GM18498 (cell line): ENCODE measurements at regions not wholly inside any gene's neighbourhood (a gene's known extent, or its start where the extent isn't known, plus 50 kb on each side); places are given as distances from the start of the nearest gene placed in this dataset.
"Not testable (repeated sequence)": the region's sequence is repeated elsewhere in the genome, so short reads cannot be mapped to it uniquely, and the experiment has no call there.

Source experiments
- ATAC-seq: cut with Tn5 transposase; IDR thresholded peaks from one replicate; pipeline ENCODE4 v1.9.1; 2021; ENCODE audit warnings: mild to moderate bottlenecking, moderate library complexity; ENCODE audit not compliant: unreplicated experiment

GRCh38 chr2:117339980-117340379 is 474.5 kb upstream of the DDX18 start:
- ATAC-seq: no peak

DNA sequence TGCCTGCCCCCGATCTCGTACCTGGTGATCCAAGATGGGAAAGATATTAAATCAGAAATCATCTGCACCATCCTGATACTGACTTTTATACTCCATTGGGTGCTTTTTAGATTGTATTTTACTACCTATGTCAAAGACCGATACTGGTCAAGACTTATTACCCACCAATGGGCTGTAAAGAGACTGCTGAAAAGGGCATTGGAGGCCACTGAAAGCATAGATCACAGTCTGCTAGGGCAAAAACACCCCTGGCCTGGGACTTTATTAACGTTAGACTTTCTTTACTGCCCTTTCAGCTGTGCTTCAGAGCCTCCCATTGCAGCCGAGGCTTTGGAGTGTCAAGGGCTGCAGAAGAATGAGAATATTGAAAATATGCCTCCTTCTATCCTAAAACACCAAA is 472.8 kb upstream of the DDX18 start:
- ATAC-seq: no peak

GRCh38 chr2:117342415-117342814 is 472.1 kb upstream of the DDX18 start:
- no peak for ATAC-seq

DNA sequence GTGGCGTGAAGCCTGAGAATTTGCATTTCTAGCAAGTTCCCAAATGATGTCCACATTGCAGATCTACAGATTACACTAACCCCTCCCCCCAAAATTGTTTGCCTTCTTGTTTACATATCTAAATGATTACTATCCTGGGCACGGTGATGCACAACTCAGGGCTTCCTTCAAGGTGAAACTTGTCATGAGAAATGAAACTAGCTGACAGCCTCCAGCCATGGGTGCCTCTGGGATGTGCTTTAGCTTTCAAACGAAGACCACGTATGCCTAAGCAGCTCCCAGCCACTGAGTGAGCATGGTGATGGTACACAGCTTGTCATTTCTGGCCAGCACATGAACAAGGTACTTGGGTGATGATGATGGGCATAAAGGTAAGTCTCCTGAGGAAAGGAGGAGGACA is 464.8 kb upstream of the DDX18 start:
- no peak for ATAC-seq

DNA sequence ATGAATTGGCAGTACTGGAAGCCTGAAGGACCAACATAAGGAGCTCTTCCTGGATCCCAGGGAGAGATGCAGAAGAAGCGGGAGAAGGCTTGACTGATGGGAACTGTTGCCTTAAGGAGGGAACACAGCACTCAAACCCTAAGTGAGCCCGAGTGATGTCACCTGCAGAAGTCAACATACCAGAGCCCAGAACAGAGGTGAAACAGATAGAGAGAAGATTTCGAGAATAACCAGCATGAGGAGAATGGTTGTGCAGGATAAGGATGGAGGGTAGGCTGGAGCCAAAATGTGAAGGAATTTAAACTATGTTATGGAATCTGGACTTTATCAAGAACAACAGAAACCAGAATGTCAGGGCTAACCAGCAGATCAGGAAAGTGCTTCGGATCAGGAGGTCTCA is 463.1 kb upstream of the DDX18 start:
- ATAC-seq: no peak

GRCh38 chr2:117359266-117359914 is 455.1 kb upstream of the DDX18 start:
- no peak for ATAC-seq

- ATAC-seq: no peak
Measured at GRCh38 chr2:117360586-117360985, 453.9 kb upstream of the DDX18 start.

GRCh38 chr2:117378653-117379052 is 435.8 kb upstream of the DDX18 start:
- no peak for ATAC-seq

GRCh38 chr2:117379928-117380327 is 434.6 kb upstream of the DDX18 start:
- ATAC-seq: no peak

- not testable (repeated sequence) for ATAC-seq
Measured at GRCh38 chr2:117383997-117384396, 430.5 kb upstream of the DDX18 start.

- no peak for ATAC-seq
Measured at GRCh38 chr2:117396161-117396560, 418.3 kb upstream of the DDX18 start.

GRCh38 chr2:117401582-117401981 is 412.9 kb upstream of the DDX18 start:
- ATAC-seq: no peak

- ATAC-seq: no peak
Measured at GRCh38 chr2:117406443-117406842, 408.0 kb upstream of the DDX18 start.

GRCh38 chr2:117407746-117408145 is 406.7 kb upstream of the DDX18 start:
- no peak for ATAC-seq

DNA sequence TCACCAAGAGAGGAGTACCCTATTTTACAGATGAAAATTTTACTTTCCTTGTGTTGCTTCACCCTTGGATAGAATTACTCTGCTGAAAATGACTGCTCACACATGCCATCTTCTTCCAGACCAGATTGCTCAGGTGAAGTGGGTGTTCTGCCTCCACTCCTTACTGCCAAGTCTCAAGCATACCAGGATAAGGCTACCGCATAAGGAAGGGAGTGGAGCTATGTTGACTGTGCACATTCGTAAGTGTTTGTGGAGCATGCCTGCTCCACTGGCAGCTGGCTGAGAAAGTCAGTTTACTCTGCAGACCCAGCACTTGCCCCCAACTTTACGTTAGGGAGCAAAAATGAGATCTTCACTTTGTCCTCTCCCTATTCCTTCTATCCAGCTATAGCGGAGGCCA is 405.0 kb upstream of the DDX18 start:
- no peak for ATAC-seq

DNA sequence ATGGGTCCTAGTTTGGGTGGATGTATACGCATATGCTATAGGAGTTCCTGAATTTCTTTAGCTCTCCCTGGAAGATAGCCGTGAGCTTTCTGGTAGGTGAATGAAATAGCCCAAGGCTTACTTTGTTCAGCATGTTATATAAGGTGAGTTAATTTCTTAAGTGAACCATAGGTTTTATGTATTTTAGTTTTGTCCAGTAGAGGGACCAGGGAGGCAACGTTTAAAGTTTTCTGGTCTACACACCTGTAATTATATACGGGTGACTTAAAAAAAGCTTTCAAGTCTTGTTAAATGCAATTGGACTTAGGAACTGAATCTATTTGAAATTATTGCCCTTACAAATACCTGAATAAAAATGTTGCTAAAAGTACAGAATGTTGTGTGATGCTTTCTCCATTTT is 402.5 kb upstream of the DDX18 start:
- no peak for ATAC-seq

DNA sequence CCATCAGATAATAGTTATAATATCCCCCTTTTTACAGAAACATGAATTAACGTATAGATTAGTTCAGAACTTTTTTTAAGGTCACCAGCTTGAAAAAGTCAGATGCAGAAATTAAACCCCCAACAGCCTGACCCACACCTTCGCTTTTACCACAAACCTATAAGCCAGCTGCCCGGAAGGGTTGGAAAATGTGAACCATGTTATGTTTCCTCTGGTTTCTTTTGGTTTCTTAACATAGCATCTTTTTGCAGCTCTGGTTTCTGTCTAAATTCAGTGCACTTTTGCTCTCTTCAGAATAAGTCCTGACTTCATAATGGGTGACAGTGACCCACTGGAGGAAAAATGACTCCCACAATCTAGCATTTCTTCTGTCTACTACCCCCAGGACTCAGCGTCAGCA is 381.7 kb upstream of the DDX18 start:
- no peak for ATAC-seq

DNA sequence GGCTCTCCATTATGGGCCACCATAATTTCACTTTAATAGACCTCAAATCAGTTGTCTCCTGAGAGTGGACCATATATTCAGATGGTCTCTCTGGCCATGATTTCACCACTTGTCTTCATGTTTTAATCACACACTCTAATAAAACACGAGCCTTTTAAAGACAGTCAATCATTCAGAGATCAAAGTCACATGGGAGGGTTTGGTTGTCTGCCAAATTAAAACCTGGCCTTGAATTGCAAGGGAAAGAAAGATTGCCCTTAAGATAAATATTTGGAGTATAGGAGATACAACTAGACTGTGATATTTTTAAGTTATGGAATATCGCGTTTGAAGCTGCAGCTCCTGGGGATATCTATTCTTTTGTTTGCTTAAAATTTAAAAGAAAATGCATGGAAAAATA is 377.8 kb upstream of the DDX18 start:
- ATAC-seq: no peak

- ATAC-seq: peak; percentile 59
Measured at GRCh38 chr2:117470311-117471095, 344.0 kb upstream of the DDX18 start.

DNA sequence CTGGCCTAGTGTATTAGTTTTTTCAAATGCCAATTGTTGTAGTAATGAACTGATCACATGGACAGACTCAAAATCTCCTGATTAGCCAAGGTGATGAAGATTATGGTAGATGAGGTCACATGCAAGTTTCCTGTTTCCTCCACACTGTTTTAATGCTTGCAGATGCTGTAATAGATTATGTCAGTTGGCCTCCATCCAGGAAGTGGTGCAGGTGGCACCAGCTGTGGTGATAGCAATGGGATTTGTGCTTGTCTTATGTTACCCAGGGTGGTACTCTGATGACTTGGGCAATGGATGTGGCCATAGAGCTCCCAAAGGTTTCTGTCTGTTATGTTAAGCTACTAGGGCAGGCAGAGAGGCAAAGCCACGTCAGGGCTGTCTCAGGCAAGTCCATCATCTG is 332.9 kb upstream of the DDX18 start:
- no peak for ATAC-seq

GRCh38 chr2:117485588-117485987 is 328.9 kb upstream of the DDX18 start:
- ATAC-seq: no peak

DNA sequence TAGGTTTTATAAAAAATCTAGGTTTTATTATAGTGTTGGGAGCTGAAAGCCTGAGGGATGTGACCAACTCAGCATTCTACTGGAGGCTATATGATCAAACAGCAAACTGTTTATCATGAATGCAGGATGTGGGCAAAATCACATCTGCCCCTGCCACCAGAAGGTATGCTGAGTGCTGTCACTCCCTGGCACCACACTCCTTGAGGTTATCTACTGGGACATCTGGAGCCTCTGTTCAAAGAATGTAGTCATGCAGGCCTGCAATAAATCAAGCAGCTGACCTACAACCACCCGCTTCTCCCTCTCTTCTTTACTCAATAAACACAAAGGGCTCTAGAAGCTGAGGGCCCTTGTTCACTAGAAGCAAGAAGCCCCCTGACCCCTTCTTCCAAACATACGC is 328.4 kb upstream of the DDX18 start:
- no peak for ATAC-seq
